Hematopoietic multipotent progenitor cell treated with erythropoietin and hydrocortisone succinate and interleukin-3 and kit ligand, for 8 days (in vitro differentiated cells): ENCODE measurements at regions not wholly inside any gene's neighbourhood (a gene's known extent, or its start where the extent isn't known, plus 50 kb on each side); places are given as distances from the start of the nearest gene placed in this dataset.
"Not testable (repeated sequence)": the region's sequence is repeated elsewhere in the genome, so short reads cannot be mapped to it uniquely, and the experiment has no call there.

Experiments
- DNase-seq: peaks from one replicate; pipeline ENCODE4 v3.0.0-alpha.2; 2015

DNA sequence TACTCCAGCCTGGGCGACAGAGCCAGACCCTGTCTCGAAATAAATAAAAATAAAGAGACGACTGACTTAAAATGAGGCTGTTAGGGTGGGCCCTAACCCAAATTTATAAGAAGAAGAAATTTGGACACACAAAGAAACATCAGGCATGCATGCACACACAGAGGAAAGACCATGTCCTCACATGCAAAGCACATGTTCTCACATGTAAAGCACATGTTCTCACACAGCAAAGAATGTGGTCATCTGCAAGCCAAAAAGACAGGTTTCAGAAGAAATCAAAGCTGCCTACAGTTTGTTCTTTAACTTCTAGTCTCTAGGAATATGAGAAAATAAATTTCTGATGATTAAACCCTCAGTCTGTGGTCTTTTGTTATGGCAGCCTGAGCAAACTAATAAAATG, 132.3 kb upstream of the CRIM1 start:
- no peak for DNase-seq

DNA sequence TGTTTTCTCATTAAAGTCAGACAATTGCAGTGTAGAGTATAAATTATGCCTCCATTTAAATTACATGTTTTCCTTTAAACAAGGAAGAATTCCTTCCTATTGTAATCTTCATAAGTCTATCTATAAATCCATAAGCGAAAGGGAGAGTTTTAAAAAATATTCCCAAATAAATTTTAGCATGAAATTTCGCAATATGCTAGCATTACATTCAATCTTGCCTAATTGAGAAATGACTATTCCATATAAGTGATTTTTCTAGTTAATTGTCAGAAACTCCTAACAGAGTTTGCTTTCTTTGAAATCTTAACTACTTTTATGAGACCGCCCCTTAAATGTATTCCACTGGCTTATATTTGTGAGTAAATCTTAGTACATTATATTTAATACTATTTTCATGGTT, 133.1 kb upstream of the CRIM1 start:
- no peak for DNase-seq

DNA sequence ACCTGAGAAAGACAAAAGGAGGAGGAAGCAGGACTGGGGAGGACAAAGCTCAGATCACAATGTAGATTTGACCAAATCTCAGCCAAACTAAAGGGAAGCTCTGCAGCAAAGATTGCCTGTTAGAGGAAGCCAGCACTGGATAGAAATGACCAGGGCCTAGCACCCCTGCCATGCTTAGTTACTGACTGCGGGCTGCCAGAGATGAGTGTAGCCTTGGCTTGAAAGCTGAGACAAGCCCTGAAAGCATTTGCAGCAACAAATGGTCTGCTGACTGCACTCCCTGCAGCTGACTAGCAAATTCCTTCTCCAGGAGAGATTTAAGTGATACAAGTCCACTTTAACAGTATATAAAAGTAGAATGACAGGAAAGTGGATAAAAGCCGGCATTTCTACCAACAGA, 140.9 kb upstream of the CRIM1 start:
- no peak for DNase-seq

DNA sequence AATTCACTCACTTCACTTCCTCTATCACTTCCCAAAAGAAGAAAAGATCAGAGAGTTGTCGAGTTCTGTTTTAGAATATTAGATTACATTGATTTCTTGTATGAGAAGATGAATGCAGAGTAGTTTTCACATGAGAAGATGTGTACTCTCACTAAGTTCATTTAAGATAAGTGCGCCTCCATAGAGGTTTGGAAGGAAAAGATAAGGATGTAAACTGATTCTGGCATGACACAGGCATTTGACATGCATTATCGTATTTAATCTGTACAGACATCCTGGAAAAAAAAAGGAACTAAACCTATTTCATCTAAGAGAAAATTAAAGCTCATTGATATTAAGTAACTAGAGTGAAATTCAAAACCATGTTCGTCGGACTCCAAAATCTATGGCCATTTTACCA, 152.2 kb upstream of the CRIM1 start:
- DNase-seq, result peak; percentile 28

DNA sequence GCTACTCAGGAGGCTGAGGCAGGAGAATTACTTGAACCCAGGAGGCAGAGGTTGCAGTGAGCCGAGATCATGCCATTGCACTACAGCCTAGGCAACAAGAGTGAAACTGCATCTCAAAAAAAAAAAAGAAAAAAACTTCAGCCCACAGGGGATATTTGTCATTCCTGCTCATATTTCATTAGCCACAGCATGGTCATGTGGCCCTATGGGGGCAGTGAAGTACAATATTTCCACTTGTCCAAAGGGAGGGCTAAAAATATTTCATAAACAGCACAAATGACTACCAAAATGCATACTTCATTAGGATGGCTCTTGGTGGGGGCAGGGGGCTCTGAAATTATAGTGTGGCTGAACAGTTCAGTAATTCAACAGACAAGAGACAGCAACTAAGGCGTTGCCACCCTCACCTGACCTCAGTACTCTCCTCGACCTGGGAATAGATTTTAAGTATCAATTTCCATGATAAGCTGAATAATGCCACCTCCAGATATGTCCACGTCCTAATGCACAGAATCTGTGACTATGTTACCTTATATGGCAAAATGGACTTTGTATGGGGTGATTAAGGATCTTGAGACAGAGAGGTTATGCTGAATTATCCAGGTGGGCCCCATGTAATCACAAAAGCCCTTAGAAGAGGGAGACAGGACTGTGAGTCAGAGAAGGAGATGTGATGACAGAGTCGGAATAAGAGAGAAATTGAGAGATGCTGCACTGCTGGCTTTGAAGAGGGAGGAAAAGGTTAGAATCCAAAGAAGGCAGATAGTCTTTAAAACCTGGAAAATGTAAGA, 158.2 kb upstream of the CRIM1 start:
- no peak for DNase-seq

DNA sequence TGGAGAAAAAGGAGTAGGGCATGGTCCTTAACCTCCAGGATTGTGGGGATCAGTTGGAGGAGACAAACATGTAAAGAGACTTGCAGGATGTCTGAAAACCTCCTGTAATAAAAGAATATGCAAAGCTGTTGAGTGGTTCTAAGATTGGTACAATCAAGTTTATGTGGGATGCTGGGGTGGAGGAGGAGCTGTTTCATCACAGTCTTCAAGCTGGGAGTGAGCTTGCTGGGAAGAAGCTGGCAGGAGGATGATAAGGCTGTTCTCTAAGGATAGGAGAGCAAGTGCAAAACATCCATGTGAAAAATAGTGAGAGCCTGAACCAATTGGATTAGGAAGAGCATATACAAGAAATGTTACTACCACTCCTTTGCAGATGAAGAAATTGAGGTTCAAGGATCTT, 161.9 kb upstream of the CRIM1 start:
- no peak for DNase-seq

DNA sequence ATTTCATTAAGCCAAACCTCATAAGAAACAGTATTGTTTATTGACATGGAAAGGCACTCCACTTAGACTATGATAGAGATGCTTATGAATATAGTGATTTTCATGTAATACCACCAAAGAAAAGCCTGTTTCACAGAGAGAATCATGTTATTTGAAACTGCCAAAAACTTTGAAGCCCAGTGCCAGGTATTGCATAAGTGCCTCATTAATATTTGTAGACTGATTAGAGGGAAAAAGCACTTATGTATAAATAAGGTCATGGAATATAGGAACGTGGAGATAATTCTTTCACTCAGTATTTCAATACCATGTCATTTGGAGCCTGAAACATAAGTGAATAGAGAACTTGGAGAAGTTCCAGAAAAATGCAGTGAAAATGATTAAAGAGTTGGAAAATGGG, 162.6 kb upstream of the CRIM1 start:
- DNase-seq, result no peak

DNA sequence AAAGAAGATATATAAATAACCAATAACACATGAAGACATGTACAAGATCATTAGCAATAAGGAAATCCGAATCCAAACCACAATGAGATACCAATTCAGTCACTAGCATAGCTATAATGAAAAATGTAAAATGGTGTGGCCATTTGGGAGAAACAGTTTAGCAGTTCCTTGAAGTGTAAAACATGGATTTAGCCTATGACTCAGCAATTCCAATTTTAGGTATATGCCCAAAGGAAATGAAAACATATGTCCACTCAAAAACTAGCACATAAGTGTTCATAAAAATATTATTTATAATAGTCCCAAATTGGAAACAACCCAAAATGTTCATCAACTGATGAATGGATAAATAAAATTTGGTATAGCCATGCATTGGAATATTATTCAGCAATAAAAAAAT, 165.5 kb upstream of the CRIM1 start:
- no peak for DNase-seq

DNA sequence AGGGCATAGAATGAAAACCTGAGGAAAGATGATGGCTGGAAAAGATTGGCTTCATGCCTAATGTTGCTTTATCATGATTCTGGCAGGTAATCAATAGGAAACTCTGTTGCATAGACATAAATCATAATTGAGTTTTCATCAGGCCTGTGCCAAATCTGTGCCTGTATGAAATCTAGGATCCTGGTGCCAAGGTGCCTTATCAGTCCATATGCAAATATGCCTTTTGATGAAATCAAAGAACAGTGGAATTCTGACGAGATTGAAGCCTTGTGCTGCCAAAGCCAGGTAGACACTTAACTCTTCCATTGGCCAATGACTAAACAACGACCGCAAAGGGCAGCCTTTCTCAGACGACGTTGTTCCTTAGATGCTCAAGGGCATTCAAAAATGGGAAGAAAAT, 170.0 kb upstream of the CRIM1 start:
- DNase-seq, result no peak

DNA sequence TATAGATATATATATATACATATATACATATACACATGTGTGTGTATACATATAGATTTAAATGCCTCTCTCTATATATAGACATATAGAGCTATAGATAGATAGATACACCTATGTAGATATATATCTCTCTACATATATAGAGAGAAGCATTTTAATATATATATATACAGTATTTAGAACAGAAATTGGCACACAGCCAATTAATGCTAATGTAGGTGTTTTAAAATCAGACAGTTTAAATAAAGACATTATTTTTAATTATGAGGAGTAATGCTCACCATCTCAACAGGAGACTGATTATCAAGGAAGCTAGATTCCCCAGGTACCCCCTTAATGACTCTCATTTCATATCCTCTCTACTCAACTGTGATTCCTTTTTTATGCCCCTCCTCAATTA, 170.7 kb upstream of the CRIM1 start:
- no peak for DNase-seq

DNA sequence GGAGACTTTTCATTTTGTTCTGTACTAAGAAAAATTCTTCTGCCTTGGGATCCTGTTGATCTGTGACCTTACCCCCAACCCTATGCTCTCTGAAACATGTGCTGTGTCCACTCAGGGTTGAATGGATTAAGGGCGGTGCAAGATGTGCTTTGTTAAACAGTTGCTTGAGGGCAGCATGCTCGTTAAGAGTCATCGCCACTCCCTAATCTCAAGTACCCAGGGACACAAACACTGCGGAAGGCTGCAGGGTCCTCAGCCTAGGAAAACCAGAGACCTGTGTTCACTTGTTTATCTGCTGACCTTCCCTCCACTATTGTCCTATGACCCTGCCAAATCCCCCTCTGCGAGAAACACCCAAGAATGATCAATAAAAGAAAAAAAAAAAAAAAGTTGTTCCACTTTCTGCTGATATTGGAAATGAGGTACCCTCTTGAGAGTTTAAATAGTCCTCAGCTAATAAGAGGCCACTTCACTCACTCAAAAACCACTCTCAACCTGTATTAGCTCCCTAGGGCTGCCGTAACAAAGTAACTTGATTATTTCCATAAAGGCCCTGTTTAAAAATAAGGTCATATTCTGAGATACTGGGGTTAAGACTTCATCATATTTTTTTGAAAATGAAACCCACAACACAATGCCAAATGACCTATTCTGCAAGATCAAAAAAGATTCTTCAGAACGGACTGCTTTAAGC, 174.6 kb upstream of the CRIM1 start:
- DNase-seq, result not testable (repeated sequence)

DNA sequence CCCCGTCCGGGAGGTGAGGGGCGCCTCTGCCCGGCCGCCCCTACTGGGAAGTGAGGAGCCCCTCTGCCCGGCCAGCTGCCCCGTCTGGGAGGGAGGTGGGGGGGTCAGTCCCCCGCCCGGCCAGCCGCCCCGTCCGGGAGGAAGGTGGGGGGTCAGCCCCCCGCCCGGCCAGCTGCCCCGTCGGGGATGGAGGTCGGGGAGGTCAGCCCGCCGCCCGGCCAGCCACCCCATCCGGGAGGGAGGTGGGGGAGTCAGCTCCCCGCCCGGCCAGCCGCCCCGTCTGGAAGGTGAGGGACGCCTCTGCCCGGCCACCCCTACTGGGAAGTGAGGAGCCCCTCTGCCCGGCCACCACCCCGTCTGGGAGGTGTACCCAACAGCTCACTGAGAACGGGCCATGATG, 175.3 kb upstream of the CRIM1 start:
- not testable (repeated sequence) for DNase-seq

DNA sequence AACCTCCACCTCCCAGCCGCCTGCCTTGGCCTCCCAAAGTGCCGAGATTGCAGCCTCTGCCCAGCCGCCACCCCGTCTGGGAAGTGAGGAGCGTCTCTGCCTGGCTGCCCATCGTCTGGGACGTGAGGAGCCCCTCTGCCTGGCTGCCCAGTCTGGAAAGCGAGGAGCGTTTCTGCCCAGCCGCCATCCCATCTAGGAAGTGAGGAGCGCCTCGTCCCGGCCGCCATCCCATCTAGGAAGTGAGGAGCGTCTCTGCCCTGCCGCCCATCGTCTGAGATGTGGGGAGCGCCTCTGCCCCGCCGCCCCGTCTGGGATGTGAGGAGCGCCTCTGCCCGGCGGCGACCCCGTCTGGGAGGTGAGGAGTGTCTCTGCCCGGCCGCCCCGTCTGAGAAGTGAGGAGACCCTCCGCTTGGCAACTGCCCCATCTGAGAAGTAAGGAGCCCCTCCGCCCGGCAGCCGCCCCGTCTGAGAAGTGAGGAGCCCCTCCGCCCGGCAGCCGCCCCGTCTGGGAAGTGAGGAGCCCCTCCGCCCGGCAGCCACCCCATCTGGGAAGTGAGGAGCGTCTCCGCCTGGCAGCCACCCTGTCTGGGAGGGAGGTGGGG, 175.8 kb upstream of the CRIM1 start:
- DNase-seq, result not testable (repeated sequence)

DNA sequence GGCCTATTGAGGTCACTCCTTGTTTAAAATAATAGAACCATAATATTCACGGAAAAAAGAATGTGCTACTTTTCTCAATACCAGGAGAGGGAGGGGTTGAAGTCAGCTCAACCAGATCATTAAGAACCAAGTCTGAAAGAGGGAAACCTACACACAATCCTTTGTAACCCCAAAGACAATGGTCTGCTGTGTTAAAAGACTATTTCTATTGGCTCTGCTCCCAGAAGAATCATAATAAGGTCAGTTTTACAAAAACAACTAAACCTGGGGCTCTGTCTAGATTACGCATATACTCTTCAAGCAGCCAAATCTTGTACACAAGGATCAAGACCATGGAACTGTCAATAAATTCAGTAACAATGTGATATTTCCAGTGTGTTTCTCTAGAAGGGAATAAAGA, 177.2 kb upstream of the CRIM1 start:
- DNase-seq, result no peak

DNA sequence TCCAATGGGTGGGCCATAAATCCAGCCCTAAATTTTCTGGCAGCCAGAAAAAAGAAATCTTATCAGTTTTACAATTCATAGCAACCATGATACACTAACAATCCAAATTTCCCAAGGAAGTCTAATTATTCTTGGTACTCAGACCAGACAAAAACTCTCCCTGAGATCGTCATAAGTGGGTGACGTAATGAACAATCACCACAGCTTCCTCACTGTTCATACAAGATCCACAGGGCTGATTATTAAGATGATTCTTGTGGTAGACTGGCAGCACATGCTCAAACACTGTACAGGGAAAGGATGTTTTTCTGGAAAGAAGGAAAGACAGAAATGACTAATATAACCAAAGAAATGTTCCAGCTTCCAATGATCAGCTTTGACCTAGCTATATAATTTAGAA, 178.3 kb upstream of the CRIM1 start:
- DNase-seq, result no peak

DNA sequence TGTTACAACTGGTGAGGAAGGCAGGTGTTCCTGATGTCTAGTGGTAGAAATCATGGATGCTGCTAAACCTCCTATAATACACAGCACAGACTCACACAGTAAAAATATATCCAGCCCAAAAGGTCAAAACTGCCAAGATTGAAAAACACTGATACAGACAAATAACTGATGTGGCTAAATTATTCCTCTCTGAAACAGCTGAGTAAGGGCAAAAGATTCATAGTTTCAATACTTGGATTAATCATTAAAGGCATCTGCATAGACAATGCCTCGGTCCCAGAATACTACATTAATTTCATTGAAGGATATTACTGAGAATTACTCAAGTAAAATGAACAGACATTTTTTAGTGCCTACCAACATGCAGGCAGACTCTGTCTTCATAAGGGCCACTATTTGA, 180.7 kb upstream of the CRIM1 start:
- no peak for DNase-seq

DNA sequence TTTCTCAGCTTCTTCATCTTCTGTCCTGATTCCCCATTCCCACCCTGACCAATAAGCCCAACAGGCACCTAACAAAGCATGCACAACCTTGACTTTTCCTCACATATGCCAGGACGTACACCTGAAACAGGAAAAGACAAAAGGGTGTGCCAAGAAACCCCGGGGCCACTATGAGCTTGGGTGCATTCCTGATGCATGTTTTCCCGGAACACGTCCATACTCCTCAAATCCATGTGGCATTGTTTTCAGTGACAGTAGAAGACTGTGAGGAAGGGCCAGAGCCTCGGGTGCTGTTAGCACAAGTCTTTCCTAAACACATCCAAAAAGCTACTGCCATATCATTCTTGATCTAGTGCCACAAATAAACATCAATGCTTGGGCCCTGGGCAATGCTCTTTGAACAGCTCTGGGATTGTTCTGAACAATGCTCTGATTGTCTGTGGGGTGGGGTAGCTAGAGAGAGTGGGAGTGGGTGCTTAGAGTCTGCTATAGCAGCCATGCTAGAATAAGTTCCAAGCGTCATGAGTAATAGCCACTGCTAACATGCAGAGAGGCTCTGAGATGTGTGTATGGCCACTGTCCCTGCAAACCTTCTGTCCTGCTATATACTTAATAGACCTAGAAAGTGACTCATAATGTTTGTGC, 181.7 kb upstream of the CRIM1 start:
- DNase-seq, result no peak

DNA sequence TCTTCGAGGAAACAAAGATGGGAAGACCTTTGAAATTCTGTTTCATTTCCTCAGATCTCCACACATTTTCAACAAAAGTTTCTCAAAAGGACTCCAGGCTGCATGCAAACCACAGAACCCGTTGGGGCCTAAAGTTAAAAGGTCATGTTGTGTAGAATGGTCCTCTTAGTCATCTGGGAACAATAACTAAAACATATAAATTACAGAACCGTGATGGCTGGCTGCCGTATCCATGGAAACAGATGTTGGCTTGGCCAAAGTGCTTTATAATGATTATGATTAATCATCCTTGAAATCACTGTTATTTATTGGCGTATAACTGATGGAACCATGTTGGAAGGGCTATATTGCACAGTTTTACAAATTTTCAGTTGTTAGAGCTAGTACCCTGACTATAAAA, 182.8 kb upstream of the CRIM1 start:
- no peak for DNase-seq

DNA sequence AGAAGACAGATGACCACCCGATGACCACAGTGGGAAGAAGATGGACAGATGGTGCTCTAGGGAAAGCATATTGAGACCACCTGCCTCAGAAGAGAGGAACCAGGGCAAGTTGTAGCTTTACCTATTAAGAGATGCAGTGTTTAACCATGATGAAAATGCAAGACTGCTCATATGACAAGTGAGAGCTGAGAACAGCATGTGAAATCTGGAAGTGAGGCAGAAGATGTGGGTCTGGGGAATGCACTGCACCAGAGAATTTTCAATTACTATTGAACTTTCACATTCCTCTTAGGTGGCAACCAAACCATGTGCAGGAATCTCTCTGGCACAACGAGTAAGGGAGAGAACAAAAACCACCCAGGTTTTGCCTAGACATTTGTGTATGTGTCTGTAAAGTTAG, 184.8 kb upstream of the CRIM1 start:
- DNase-seq, result no peak

DNA sequence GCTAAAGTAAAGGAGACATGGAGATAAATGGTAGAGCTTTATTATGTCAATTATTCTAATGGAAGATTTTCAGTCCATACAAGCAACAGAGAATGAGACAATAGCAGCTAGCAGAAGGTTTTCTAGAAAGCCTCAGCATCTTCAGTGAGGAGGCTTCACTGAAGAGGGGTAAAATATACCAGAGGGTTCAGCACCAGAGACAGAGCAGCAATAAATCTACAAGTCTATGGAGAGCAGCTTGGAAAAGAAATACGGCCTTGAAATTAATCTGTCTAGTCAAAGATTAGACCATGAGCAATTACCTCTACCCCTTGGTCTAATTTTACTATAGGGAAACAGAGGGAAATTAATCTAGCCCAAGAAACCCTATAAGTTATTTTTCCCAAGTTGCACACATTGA, 185.7 kb upstream of the CRIM1 start:
- DNase-seq, result no peak

DNA sequence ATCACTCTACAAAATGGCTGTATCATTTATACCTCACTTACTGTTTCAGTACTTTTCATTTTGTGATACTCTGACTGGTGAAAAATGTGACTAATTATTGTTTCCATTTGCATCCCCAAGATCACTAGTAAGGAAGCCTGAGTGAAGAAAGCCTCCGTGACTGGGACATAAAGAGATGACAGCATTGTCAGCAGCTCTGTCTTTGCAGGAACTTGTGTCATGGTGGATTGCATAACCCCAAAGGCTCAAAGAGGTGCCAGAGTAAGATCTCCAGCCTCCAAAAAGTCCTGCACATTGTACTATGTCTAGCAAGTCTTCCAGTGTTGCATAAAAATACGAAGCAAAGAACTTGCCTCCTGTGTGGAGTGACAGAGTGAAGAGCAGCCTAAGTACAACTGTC, 187.5 kb upstream of the CRIM1 start:
- no peak for DNase-seq

DNA sequence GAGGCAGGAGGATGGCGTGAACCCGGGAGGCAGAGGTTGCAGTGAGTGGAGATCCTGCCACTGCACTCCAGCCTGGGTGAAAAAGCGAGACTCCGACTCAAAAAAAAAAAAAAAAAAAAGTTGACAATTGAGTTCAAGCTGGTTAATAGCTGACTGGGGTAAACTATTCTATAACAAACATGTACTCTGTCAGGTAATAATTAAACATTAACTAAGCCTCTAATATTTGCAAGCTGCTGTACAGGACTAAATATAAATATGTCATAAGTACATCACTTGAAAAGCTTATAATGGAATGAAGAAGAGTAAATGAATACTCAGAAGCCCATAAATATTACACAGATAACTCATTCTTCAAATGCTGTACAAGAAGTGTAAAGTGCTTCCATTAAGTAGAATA, 190.4 kb upstream of the CRIM1 start:
- no peak for DNase-seq

DNA sequence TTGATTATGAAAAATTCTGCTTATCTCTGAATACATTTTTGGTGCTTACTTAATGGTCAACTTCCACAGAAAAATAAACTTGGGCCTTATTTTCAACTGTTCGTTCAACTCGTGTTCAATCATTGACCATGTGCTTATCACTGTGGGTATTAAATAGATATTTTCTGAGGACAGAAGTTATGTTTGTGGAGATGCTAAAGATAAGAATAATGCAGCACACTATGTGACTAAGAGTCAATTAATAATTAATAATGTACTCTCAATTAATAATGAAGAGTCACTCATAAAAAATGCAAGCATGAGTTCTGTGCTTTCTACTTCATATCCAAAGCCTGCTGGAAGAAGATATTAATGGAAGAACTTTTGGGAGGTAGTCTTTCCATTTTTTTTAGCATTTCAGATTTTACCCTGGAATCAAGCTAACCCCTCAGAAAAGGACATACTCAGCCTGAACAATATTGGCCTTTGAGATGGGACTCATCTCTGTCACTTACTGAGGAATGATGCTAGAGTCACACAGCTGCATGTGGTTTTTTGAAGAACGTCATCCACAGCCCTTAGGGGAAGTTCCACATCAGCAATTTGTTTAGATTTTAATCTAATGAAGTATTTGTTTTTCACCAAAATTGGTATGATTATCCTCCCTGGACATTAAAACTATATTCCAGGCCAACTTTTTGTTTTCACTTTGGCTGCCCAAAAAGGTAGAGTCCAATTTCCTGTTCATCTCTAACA, 191.9 kb upstream of the CRIM1 start:
- DNase-seq, result no peak
